HEK293 (cell line): ENCODE measurements at regions not wholly inside any gene's neighbourhood (a gene's known extent, or its start where the extent isn't known, plus 50 kb on each side); places are given as distances from the start of the nearest gene placed in this dataset.
"Not testable (repeated sequence)": the region's sequence is repeated elsewhere in the genome, so short reads cannot be mapped to it uniquely, and the experiment has no call there.

Experiments
- CTCF ChIP-seq: fragments of 450-650 bp; formaldehyde crosslinking; IDR thresholded peaks from 2 replicates; pipeline ENCODE4 v1.5.1; 2016; ENCODE audit warnings: missing biosample characterization, missing genetic modification characterization
- HOXC10 ChIP-seq: sonication (generic); formaldehyde crosslinking; IDR thresholded peaks from 2 replicates; pipeline ENCODE4 v1.8.1; 2023; ENCODE audit warnings: mild to moderate bottlenecking, missing genetic modification reagents
- SP3 ChIP-seq: fragments of 450-650 bp; formaldehyde crosslinking; IDR thresholded peaks from 2 replicates; pipeline ENCODE4 v1.5.1; 2016; ENCODE audit warnings: missing biosample characterization, missing genetic modification characterization
- TCF7L2 ChIP-seq: IDR thresholded peaks from 2 replicates; pipeline ENCODE4 v1.6.1; 2011; ENCODE audit warnings: low read depth, mild to moderate bottlenecking, inconsistent platforms, low read length, moderate library complexity, borderline replicate concordance
- YY1 ChIP-seq: fragments of 450-650 bp; formaldehyde crosslinking; IDR thresholded peaks from 2 replicates; pipeline ENCODE4 v1.5.1; 2018; ENCODE audit warnings: missing biosample characterization, missing genetic modification characterization
- ZBTB21 ChIP-seq: fragments of 450-650 bp; formaldehyde crosslinking; IDR thresholded peaks from 2 replicates; pipeline ENCODE4 v1.5.1; 2017; ENCODE audit warnings: missing biosample characterization, missing genetic modification characterization
- ZBTB26 ChIP-seq: fragments of 450-650 bp; formaldehyde crosslinking; optimal IDR thresholded peaks from 2 replicates; pipeline ENCODE3; 2016; ENCODE audit warnings: missing biosample characterization, mild to moderate bottlenecking, missing genetic modification characterization
- ZNF112 ChIP-seq: fragments of 450-650 bp; formaldehyde crosslinking; IDR thresholded peaks from 2 replicates; pipeline ENCODE4 v1.5.0; 2017; ENCODE audit warnings: missing biosample characterization, missing genetic modification characterization
- ZNF140 ChIP-seq: fragments of 450-650 bp; formaldehyde crosslinking; IDR thresholded peaks from 2 replicates; pipeline ENCODE4 v1.5.1; 2016; ENCODE audit warnings: missing biosample characterization, missing genetic modification characterization
- ZNF24 ChIP-seq: fragments of 450-650 bp; formaldehyde crosslinking; IDR thresholded peaks from 2 replicates; pipeline ENCODE4 v1.5.1; 2016; ENCODE audit warnings: missing biosample characterization, missing genetic modification characterization
- ZNF292 ChIP-seq: fragments of 450-650 bp; formaldehyde crosslinking; IDR thresholded peaks from 2 replicates; pipeline ENCODE4 v1.5.1; 2016; ENCODE audit warnings: low read depth, missing biosample characterization, missing genetic modification characterization, borderline replicate concordance
- ZNF433 ChIP-seq: fragments of 450-650 bp; formaldehyde crosslinking; IDR thresholded peaks from 2 replicates; pipeline ENCODE4 v1.5.1; 2016; ENCODE audit warnings: missing biosample characterization, missing genetic modification characterization, low read depth
- ZNF768 ChIP-seq: fragments of 450-650 bp; formaldehyde crosslinking; IDR thresholded peaks from 2 replicates; pipeline ENCODE4 v1.5.1; 2018; ENCODE audit warnings: missing biosample characterization, mild to moderate bottlenecking, missing genetic modification characterization
- ZNF777 ChIP-seq: fragments of 450-650 bp; formaldehyde crosslinking; IDR thresholded peaks from 2 replicates; pipeline ENCODE4 v1.5.1; 2017; ENCODE audit warnings: missing biosample characterization, missing genetic modification characterization, borderline replicate concordance

DNA sequence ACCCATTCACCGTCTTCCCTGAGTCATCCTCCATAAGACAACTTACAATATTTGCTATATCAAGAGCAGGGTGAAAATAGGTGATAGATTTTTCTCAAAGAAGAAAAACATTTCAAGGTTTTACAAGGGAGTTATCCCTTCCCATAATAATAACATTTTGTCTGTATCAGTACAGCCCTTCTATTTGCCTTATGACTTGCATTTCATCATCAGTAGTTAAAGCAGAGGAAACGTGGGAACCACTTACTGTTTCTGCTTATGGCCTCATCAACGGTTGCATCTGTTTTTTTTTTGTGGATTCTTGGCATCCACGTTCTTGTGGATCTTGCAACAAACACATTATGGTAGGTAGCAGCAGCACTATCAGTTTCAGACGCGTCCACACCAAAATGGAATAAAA lies 678.4 kb upstream of the DEFB115 start:
- TF ChIP-seq ZBTB26 (tag by site-specific recombination); CTCF (tag by site-specific recombination); ZNF112 (tag by site-specific recombination); ZNF292 (tag by site-specific recombination); ZNF24 (tag by site-specific recombination); YY1 (tag by site-specific recombination); ZNF140; ZNF433 (tag by site-specific recombination); ZNF768 (tag by site-specific recombination); HOXC10 (CRISPR knock-in tag); TCF7L2; SP3 (tag by site-specific recombination); ZBTB21 (tag by site-specific recombination); ZNF777 (tag by site-specific recombination): not testable (repeated sequence)
